T-helper 1 cell (primary cell): ENCODE measurements at regions not wholly inside any gene's neighbourhood (a gene's known extent, or its start where the extent isn't known, plus 50 kb on each side); places are given as distances from the start of the nearest gene placed in this dataset.
"Not testable (repeated sequence)": the region's sequence is repeated elsewhere in the genome, so short reads cannot be mapped to it uniquely, and the experiment has no call there.

Source experiments
- DNase-seq, 5 donors: peaks; one replicate each; pipeline ENCODE4 v3.0.0-alpha.2; 2012 to 2020

GRCh38 chr1:55801481-55801880 is 586.3 kb upstream of the USP24 start:
- DNase-seq: no peak

- DNase-seq: no peak
These were observed 585.3 kb upstream of the USP24 start for GRCh38 chr1:55800503-55800902.

GRCh38 chr1:55793856-55794255 is 578.7 kb upstream of the USP24 start:
- no peak for DNase-seq

GRCh38 chr1:55792870-55793269 is 577.7 kb upstream of the USP24 start:
- DNase-seq: no peak

GRCh38 chr1:55789466-55789865 is 574.3 kb upstream of the USP24 start:
- no peak for DNase-seq

- no peak for DNase-seq
These were observed 571.2 kb upstream of the USP24 start for GRCh38 chr1:55786396-55786795.

- DNase-seq: not testable (repeated sequence)
These were observed 569.8 kb upstream of the USP24 start for GRCh38 chr1:55784941-55785450.

- DNase-seq: no peak
These were observed 566.8 kb upstream of the USP24 start for GRCh38 chr1:55781944-55782482.

GRCh38 chr1:55781003-55781402 is 565.8 kb upstream of the USP24 start:
- DNase-seq: no peak

- DNase-seq: no peak
These were observed 562.4 kb upstream of the USP24 start for GRCh38 chr1:55777545-55777944.

GRCh38 chr1:55775007-55775406 is 559.8 kb upstream of the USP24 start:
- DNase-seq: no peak

- no peak for DNase-seq
These were observed 559.3 kb upstream of the USP24 start for GRCh38 chr1:55774446-55774845.

GRCh38 chr1:55773211-55773940 is 558.2 kb upstream of the USP24 start:
- no peak for DNase-seq

GRCh38 chr1:55768327-55768952 is 553.3 kb upstream of the USP24 start:
- no peak for DNase-seq

GRCh38 chr1:55767171-55767570 is 552.0 kb upstream of the USP24 start:
- no peak for DNase-seq

GRCh38 chr1:55765505-55765904 is 550.3 kb upstream of the USP24 start:
- not testable (repeated sequence) for DNase-seq

GRCh38 chr1:55751776-55752175 is 536.6 kb upstream of the USP24 start:
- DNase-seq: no peak

GRCh38 chr1:55750628-55750995 is 535.4 kb upstream of the USP24 start:
- DNase-seq: no peak

GRCh38 chr1:55749975-55750627 is 534.9 kb upstream of the USP24 start:
- no peak for DNase-seq

GRCh38 chr1:55747408-55747841 is 532.3 kb upstream of the USP24 start:
- no peak for DNase-seq

GRCh38 chr1:55746710-55747109 is 531.5 kb upstream of the USP24 start:
- DNase-seq: no peak

GRCh38 chr1:55741516-55741915 is 526.4 kb upstream of the USP24 start:
- DNase-seq: no peak

GRCh38 chr1:55735106-55735505 is 519.9 kb upstream of the USP24 start:
- no peak for DNase-seq

- no peak for DNase-seq
These were observed 511.8 kb upstream of the USP24 start for GRCh38 chr1:55726994-55727393.
